Esophagus squamous epithelium (tissue), 5 donors: ENCODE measurements at regions not wholly inside any gene's neighbourhood (a gene's known extent, or its start where the extent isn't known, plus 50 kb on each side); places are given as distances from the start of the nearest gene placed in this dataset.

Experiments
- DNase-seq: peaks from one replicate; lab custom pipeline; 2025; lab: John Stamatoyannopoulos, UW
- H3K27ac ChIP-seq, 4 donors: fragments of 200-600 bp; sonication (generic); one replicate each; pipeline ENCODE4 v1.5.1; 2016 to 2019; ENCODE audit warnings: mild to moderate bottlenecking in 1 of 4
- H3K27me3 ChIP-seq, 4 donors: fragments of 200-600 bp; sonication (generic); 1 replicate in 3 of 4; 2 replicates in 1 of 4; pipeline versions ENCODE4 v1.5.1 to v1.6.0; 2017 to 2021; ENCODE audit warnings: antibody characterized with exemption in 1 of 4
- H3K36me3 ChIP-seq, 3 donors: fragments of 200-600 bp; sonication (generic); one replicate each; pipeline ENCODE4 v1.5.1; 2016 to 2019
- H3K4me1 ChIP-seq, 3 donors: fragments of 200-600 bp; sonication (generic); one replicate each; pipeline ENCODE4 v1.5.1; 2017 to 2019
- H3K4me3 ChIP-seq, 4 donors: fragments of 200-600 bp; sonication (generic); 1 replicate in 3 of 4; 2 replicates in 1 of 4; pipeline ENCODE4 v1.5.1; 2016 to 2019; ENCODE audit warnings: mild to moderate bottlenecking in 2 of 4, moderate library complexity in 1 of 4
- H3K9me3 ChIP-seq, 3 donors: fragments of 200-600 bp; sonication (generic); one replicate each; pipeline ENCODE4 v1.5.1; 2016 to 2019
- POLR2A ChIP-seq, 4 donors: fragments of 450-650 bp; IDR thresholded peaks; one replicate each; pipeline ENCODE4 v1.6.1; 2017; ENCODE audit warnings: antibody characterized with exemption in 4 of 4, mild to moderate bottlenecking in 4 of 4, moderate library complexity in 3 of 4
- WGBS, 2 donors: methylation state at CpG; one replicate each; pipeline ENCODE4 v1.1.5; 2018; 5-methylcytosine and 5-hydroxymethylcytosine counted together
- intact Hi-C: fragments of 100-400 bp; cut with DNase I; formaldehyde crosslinking; loops from one replicate; pipeline ENCODE4 v1.15.0; 2022
- TF ChIP-seq, protein P1 (sequence below), 6 experiments: fragments of 450-650 bp in 4 of 6; fragments of 200-600 bp in 2 of 6; sonication (generic) in 2 of 6; IDR thresholded peaks; one replicate each; pipeline ENCODE4 v1.5.1; 2016 to 2019; ENCODE audit warnings: antibody characterized with exemption in 6 of 6, mild to moderate bottlenecking in 4 of 6, moderate library complexity in 4 of 6
- donor health status: DM: yes; HTN: yes; CAD: no.

DNA sequence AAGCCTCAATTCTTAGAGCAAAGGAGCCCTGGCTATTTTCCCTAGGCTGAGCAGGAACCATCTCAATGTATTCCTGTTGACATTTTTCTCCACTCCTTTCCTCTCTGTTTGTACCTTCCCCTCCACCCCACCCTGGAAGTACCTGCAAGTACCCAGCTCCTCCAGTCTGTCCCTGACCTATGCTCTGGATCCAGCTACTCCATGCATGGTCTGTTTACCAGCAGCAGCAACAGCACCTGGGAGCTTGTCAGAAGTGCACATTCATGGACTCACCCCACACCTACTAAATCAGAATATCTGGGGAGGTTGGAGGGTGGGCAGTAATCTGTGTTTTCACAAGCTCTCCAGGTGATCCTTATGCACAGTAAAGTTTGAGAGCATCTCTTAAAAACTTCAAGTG is 240.7 kb upstream of the UMPS start:
- TF ChIP-seq POLR2A (IDR thresholded peaks at IDR 0.05) = no peak
- TF ChIP-seq, protein P1, sequence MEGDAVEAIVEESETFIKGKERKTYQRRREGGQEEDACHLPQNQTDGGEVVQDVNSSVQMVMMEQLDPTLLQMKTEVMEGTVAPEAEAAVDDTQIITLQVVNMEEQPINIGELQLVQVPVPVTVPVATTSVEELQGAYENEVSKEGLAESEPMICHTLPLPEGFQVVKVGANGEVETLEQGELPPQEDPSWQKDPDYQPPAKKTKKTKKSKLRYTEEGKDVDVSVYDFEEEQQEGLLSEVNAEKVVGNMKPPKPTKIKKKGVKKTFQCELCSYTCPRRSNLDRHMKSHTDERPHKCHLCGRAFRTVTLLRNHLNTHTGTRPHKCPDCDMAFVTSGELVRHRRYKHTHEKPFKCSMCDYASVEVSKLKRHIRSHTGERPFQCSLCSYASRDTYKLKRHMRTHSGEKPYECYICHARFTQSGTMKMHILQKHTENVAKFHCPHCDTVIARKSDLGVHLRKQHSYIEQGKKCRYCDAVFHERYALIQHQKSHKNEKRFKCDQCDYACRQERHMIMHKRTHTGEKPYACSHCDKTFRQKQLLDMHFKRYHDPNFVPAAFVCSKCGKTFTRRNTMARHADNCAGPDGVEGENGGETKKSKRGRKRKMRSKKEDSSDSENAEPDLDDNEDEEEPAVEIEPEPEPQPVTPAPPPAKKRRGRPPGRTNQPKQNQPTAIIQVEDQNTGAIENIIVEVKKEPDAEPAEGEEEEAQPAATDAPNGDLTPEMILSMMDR (IDR thresholded peaks at IDR 0.05) = no peak
- no peaks in the 10 kb centered on the region for H3K4me1 ChIP-seq
- H3K9me3 ChIP-seq = no peaks in the 10 kb centered on the region
- intact Hi-C loops = no loop called here
- H3K27ac ChIP-seq = no peak overlapping the region
- DNase-seq = no peak
- H3K27me3 ChIP-seq = no peaks in the 10 kb centered on the region
- no peaks in the 10 kb centered on the region for H3K36me3 ChIP-seq
- no peak overlapping the region for H3K4me3 ChIP-seq

DNA sequence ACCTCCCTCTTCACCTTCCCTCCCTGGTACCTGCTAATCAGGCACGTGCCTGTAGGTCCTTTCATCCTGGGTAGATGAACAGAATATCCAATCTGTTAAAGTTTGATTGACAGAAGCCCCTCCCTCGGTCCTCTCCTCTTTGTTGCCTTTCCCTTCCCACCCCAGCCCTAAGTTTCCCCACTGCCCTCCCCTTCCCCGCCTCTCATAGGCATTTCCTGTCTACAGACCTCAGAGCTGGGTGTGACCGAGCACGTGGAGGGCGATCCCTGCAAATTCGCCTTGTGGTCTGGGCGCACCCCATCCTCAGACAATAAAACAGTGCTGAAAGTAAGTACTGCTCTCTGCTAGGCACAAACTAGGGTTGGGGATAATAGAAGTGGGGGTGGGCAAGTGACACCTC is 239.2 kb upstream of the UMPS start:
- DNase-seq = no peak
- 66 to 73% methylated on average over 6 to 8 of the region's 8 CpGs for WGBS, 2 donors
- Histone ChIP-seq H3K4me3 (no peak overlapping the region), H3K27ac (no peak overlapping the region), H3K27me3 (no peaks in the 10 kb centered on the region), H3K9me3 (no peaks in the 10 kb centered on the region), H3K36me3 (no peaks in the 10 kb centered on the region), H3K4me1 (no peaks in the 10 kb centered on the region)
- intact Hi-C loops = no loop called here
- TF ChIP-seq, protein P1 (IDR thresholded peaks at IDR 0.05) = no peak
- no peak for TF ChIP-seq POLR2A (IDR thresholded peaks at IDR 0.05)

DNA sequence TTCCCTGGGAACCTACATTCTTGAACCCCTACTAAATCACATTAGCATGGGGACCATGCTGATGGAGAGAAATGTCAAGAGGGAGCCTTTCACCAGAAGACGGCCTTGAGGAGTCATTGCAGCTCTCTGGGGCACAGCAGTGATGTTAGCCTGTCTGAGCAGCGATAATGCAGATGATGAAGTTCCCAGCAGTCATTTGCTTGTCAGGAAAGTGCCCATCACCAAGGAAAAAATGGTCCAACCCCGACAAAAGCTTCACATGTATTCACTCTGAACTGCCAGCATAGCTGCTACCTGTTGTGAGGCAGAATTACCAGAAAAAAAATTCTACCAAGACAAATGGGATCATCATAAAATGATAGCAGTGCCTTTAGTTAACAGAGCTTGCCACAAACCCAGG is 238.4 kb upstream of the UMPS start:
- H3K4me1 ChIP-seq = no peaks in the 10 kb centered on the region
- H3K36me3 ChIP-seq = no peaks in the 10 kb centered on the region
- no peaks in the 10 kb centered on the region for H3K9me3 ChIP-seq
- 74 to 88% methylated on average over 3 of the region's 3 CpGs for WGBS, 2 donors
- no peak overlapping the region for H3K27ac ChIP-seq
- TF ChIP-seq, protein P1 (IDR thresholded peaks at IDR 0.05) = no peak
- TF ChIP-seq POLR2A (IDR thresholded peaks at IDR 0.05) = no peak
- intact Hi-C loops = no loop called here
- no peak for DNase-seq
- no peak overlapping the region for H3K4me3 ChIP-seq
- no peaks in the 10 kb centered on the region for H3K27me3 ChIP-seq

DNA sequence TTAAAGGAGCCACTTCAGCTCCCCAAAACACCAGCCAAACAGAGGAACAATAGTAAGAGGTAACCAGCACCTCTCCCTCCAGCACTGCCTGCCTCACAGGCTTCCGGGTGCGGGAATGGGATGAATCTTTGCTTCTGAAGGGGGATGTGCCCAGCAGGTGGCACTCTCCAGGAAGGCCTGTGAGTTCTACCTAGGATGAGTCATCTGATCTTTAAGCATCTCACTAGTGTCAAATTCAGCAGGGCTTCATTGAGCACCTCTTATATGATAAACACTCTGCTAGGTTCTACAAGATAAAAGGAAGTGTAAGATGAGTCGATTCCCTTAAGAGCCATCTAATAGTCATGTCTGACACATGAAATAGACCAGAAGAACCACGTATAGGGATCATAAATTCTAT is 237.4 kb upstream of the UMPS start:
- Histone ChIP-seq H3K27me3 (no peaks in the 10 kb centered on the region), H3K36me3 (no peaks in the 10 kb centered on the region), H3K27ac (no peak overlapping the region), H3K4me3 (no peak overlapping the region), H3K4me1 (no peaks in the 10 kb centered on the region), H3K9me3 (no peaks in the 10 kb centered on the region)
- intact Hi-C loops = no loop called here
- WGBS, 2 donors = 45 to 74% methylated on average over 4 of the region's 4 CpGs
- DNase-seq = no peak
- TF ChIP-seq, protein P1 (IDR thresholded peaks at IDR 0.05) = peak in 5 of 6 experiments; percentile 44 to 66 (median 52)
- TF ChIP-seq POLR2A (IDR thresholded peaks at IDR 0.05) = no peak

DNA sequence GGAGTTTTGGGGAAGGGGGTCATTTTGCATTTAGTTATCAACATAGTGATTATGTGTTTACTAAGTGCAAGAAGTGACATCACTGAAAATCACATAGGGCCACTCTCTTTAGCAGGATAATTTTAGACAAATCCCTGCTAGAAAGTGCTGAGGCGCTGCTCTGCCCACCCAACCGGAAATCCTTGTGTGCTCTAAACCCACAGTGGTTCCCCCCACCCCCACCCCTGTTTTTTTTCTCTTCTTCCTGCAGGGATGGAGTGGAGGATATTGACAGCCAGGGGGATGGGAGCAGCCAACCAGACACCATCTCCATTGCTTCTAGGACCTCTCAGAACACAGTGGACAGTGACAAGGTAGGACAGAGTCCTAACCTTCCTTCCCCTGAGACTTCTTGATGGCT is 234.2 kb upstream of the UMPS start:
- H3K4me3 ChIP-seq = no peak overlapping the region
- peaks cover 0 to 7% (median 0%) of the 10 kb centered on the region in 4 donors for H3K27me3 ChIP-seq
- WGBS, 2 donors = 49 to 64% methylated on average over 2 of the region's 2 CpGs
- no peak for DNase-seq
- TF ChIP-seq, protein P1 (IDR thresholded peaks at IDR 0.05) = no peak
- no peak for TF ChIP-seq POLR2A (IDR thresholded peaks at IDR 0.05)
- no peaks in the 10 kb centered on the region for H3K36me3 ChIP-seq
- H3K9me3 ChIP-seq = no peaks in the 10 kb centered on the region
- H3K27ac ChIP-seq = no peak overlapping the region
- H3K4me1 ChIP-seq = no peaks in the 10 kb centered on the region
- intact Hi-C loops = no loop called here
